ENCODE measurements at regions not wholly inside any gene's neighbourhood (a gene's known extent, or its start where the extent isn't known, plus 50 kb on each side); places are given as distances from the start of the nearest gene placed in this dataset.

DNA sequence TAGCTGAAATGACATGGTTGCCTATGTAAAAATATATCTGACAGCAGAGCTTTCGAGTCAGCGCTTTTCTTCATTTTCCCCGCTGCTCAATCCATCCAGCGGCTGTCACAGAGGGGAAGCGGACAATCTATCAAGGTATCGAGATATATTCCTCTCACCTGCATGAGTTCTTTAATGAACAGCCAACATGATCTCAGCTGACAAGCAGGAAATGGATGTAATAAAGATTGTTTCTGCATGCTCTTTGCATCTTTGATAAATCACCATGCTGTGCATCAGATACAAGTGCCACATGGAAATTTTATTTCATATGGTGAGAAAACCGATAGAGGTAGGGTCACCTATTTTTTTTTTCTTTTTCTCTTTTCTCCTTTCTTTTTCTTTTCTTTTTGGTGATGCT is 602.3 kb upstream of the MMS22L start:
- no TSS peak for BruUV-seq (replicated peaks)
- CTCF ChIA-PET: no interaction called here

DNA sequence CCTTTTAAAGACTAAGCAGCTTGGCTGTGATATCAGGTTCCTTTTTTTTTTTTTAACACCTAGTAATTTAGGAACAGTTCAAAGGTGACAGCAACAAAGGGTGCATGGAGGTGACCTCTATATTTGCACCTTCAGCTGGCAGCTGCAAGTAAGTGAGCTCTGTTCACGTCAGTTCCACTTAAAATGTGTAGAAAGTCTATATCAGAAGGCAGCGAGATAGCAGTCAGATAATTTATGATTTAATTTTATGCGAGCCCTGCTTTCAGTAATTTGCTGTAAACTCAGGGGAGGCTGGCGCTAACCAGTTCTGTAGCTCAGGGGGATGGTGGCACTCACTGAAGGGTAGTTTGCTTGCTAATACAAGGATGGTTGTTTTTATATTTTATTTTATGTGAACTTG is 602.8 kb upstream of the MMS22L start:
- no peak for TF ChIP-seq EZH2 (IDR thresholded peaks at IDR 0.05; ENCODE audit: borderline replicate concordance, low read depth, low read length, poor library complexity, severe bottlenecking)
- TF ChIP-seq, protein P1, sequence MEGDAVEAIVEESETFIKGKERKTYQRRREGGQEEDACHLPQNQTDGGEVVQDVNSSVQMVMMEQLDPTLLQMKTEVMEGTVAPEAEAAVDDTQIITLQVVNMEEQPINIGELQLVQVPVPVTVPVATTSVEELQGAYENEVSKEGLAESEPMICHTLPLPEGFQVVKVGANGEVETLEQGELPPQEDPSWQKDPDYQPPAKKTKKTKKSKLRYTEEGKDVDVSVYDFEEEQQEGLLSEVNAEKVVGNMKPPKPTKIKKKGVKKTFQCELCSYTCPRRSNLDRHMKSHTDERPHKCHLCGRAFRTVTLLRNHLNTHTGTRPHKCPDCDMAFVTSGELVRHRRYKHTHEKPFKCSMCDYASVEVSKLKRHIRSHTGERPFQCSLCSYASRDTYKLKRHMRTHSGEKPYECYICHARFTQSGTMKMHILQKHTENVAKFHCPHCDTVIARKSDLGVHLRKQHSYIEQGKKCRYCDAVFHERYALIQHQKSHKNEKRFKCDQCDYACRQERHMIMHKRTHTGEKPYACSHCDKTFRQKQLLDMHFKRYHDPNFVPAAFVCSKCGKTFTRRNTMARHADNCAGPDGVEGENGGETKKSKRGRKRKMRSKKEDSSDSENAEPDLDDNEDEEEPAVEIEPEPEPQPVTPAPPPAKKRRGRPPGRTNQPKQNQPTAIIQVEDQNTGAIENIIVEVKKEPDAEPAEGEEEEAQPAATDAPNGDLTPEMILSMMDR (conservative IDR thresholded peaks at IDR 0.05; ENCODE audit: low read depth, low read length): no peak
- BruUV-seq (replicated peaks): no TSS peak
- ChIA-PET CTCF (no interaction called here), POLR2A (ENCODE audit: low non-redundant PET) (no interaction called here)
- H3K36me3 ChIP-seq (ENCODE audit: insufficient read depth, low read length, poor library complexity, severe bottlenecking): no peaks in the 10 kb centered on the region
- no peak overlapping the region for H3K27ac ChIP-seq (ENCODE audit: low read depth, low read length, poor library complexity, severe bottlenecking)
- H3K4me1 ChIP-seq (ENCODE audit: insufficient read depth, low read length, poor library complexity, severe bottlenecking): peaks cover 4% of the 10 kb centered on the region
- H3K4me3 ChIP-seq (ENCODE audit: low read depth, low read length, poor library complexity, severe bottlenecking): no peak overlapping the region
- H3K9me3 ChIP-seq (ENCODE audit: low read depth, low read length, poor library complexity, severe bottlenecking): no peaks in the 10 kb centered on the region
- intact Hi-C loops (cut with micrococcal nuclease; ENCODE audit: unreplicated experiment): no loop called here
- no peak for DNase-seq (ENCODE audit: low spot score)
- no peaks in the 10 kb centered on the region for H3K27me3 ChIP-seq (replicated peaks; ENCODE audit: insufficient read depth, low read depth, low read length, poor library complexity)

More for the DNA sequence above, 602.3 kb upstream of the MMS22L start:
- POLR2A ChIA-PET (ENCODE audit: low non-redundant PET): no interaction called here
- intact Hi-C loops (cut with micrococcal nuclease; ENCODE audit: unreplicated experiment): no loop called here
- H3K4me3 ChIP-seq (ENCODE audit: low read depth, low read length, poor library complexity, severe bottlenecking): no peak overlapping the region
- peaks cover 4% of the 10 kb centered on the region for H3K4me1 ChIP-seq (ENCODE audit: insufficient read depth, low read length, poor library complexity, severe bottlenecking)
- no peaks in the 10 kb centered on the region for H3K36me3 ChIP-seq (ENCODE audit: insufficient read depth, low read length, poor library complexity, severe bottlenecking)
- DNase-seq (ENCODE audit: low spot score): no peak
- no peak overlapping the region for H3K27ac ChIP-seq (ENCODE audit: low read depth, low read length, poor library complexity, severe bottlenecking)
- no peaks in the 10 kb centered on the region for H3K9me3 ChIP-seq (ENCODE audit: low read depth, low read length, poor library complexity, severe bottlenecking)
- no peak for TF ChIP-seq EZH2 (IDR thresholded peaks at IDR 0.05; ENCODE audit: borderline replicate concordance, low read depth, low read length, poor library complexity, severe bottlenecking)
- TF ChIP-seq, protein P1 (conservative IDR thresholded peaks at IDR 0.05; ENCODE audit: low read depth, low read length): no peak
- H3K27me3 ChIP-seq (replicated peaks; ENCODE audit: insufficient read depth, low read depth, low read length, poor library complexity): no peaks in the 10 kb centered on the region

DNA sequence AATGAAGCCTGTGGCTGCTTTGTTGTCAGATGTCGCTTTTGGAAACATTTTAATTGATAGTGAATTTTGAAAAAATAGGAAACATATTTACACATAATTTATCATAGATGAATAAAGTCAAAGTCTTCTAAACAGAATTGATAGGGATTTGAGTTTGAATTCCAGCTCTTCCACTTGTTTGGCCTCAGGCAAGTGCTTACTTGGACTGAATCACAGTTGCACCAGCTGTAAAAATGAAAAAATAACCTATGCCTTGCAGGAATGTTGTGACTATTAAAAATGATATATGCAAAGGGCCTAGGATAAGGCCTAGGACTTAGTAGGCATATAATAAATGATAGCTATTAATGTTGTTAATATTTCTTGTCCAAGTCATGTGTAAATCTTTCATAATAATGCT is 618.5 kb upstream of the MMS22L start:
- CTCF ChIA-PET: no interaction called here
- no peak overlapping the region for H3K27ac ChIP-seq (ENCODE audit: low read depth, low read length, poor library complexity, severe bottlenecking)
- no peaks in the 10 kb centered on the region for H3K9me3 ChIP-seq (ENCODE audit: low read depth, low read length, poor library complexity, severe bottlenecking)
- no TSS peak for BruUV-seq (replicated peaks)
- no peaks in the 10 kb centered on the region for H3K27me3 ChIP-seq (replicated peaks; ENCODE audit: insufficient read depth, low read depth, low read length, poor library complexity)
- H3K4me3 ChIP-seq (ENCODE audit: low read depth, low read length, poor library complexity, severe bottlenecking): no peak overlapping the region
- POLR2A ChIA-PET (ENCODE audit: low non-redundant PET): no interaction called here
- no peak for TF ChIP-seq EZH2 (IDR thresholded peaks at IDR 0.05; ENCODE audit: borderline replicate concordance, low read depth, low read length, poor library complexity, severe bottlenecking)
- TF ChIP-seq, protein P1 (conservative IDR thresholded peaks at IDR 0.05; ENCODE audit: low read depth, low read length): no peak
- no peak for DNase-seq (ENCODE audit: low spot score)
- intact Hi-C loops (cut with micrococcal nuclease; ENCODE audit: unreplicated experiment): no loop called here
- no peaks in the 10 kb centered on the region for H3K4me1 ChIP-seq (ENCODE audit: insufficient read depth, low read length, poor library complexity, severe bottlenecking)
- no peaks in the 10 kb centered on the region for H3K36me3 ChIP-seq (ENCODE audit: insufficient read depth, low read length, poor library complexity, severe bottlenecking)
